ENCODE measurements at regions not wholly inside any gene's neighbourhood (a gene's known extent, or its start where the extent isn't known, plus 50 kb on each side); places are given as distances from the start of the nearest gene placed in this dataset.

DNA sequence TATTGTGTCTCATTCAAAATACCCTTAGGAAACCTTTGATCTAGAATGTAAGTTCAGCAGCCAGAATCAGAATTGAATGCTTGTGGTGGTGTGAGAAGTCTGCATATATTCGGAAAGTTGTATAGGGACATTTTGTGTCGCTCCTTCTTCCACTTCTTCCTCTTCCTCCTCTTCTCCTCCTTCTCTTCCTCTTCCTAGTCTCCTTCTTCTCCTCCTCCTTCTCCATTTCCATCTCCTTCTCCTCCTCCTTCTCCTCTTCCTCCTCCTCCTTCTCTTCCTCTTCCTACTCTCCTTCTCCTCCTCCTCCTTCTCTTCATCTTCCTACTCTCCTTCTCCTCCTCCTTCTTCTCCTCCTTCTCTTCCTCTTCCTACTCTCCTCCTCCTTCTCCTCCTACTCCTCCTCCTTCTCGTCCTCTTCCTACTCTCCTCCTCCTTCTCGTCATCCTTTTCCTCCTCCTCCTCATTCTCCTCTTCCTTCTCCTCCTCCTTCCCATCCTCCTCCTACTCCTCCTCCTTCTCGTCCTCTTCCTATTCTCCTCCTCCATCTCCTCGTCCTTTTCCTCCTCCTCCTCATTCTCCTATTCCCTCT, 749.3 kb upstream of the GOLIM4 start:
- DNase-seq (ENCODE audit: low read depth), result no peak

DNA sequence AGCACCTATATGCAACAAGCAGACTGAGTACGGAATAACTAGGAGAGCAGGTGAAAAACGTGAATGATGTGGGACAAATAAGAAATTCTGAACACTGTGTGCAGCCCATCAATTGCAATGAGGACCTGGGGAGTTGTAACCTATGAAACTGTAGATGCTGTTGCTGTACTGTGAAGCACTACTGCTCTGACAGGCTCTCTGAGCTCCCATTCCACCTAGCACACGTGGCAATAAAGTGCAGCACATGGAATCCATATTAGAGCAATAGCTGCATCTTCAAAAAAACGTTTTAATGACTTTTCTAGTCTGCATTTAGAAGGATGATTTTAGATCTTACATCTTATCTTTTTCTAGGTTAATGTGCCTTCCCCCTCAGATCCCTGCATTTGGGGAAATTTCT, 748.7 kb upstream of the GOLIM4 start:
- no peak for DNase-seq (ENCODE audit: low read depth)

DNA sequence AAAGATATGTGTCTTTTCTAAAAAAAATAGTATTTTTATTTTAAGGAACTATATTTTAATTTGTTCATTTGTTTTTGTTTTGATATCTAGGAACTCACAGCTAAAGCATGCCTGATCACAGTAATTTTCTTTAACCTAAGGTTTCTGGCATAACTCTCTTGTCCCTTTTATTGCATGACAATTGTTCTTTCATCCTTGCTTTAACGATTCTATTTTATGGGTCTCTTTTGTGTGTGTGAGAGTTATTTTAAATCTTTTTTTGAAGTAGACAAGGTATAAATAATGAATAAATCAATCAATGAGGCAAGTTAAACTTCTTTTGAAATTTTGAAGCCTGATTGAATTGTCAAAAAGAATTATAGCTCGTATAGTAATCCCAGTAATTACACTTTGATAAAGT, 747.8 kb upstream of the GOLIM4 start:
- no peak for DNase-seq (ENCODE audit: low read depth)

DNA sequence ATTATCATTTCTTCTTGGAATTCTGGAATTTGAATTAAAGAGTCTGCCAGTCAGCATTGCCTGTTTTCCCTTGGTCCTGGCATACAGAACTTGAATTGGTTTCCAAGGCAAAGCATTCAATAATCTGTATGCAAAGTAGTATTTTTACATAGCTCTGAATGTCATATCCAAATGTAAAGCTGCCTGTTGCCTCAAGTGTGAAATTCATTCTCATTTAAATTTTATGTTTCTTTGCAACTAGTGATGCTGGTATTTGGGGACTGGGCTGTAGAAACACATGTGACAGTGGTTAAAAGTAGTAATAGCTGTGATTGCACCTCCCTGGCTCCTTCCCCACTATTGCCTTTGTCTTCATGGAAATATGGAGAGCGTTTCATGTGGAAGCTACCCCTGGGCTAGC, 743.9 kb upstream of the GOLIM4 start:
- DNase-seq (ENCODE audit: low read depth), result no peak

DNA sequence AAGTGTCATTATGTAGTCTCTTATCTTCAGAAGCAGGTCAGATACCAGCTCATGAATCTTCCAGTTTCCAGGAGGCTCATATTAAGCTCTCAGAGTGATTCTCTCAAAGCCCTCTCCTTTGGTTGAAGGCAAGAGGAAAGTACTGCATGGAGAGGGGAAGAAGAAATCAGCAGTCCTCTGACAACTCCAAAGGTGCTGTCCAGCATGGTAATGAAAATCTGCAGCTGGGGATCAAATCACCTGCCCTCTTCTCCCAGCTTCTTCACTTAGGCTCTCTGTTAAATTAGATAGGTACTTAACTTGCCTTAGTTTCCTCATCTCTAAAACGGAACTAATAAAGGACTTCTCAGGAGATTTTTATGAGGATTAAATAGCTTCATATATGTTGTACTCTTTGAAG, 738.8 kb upstream of the GOLIM4 start:
- DNase-seq (ENCODE audit: low read depth), result no peak

DNA sequence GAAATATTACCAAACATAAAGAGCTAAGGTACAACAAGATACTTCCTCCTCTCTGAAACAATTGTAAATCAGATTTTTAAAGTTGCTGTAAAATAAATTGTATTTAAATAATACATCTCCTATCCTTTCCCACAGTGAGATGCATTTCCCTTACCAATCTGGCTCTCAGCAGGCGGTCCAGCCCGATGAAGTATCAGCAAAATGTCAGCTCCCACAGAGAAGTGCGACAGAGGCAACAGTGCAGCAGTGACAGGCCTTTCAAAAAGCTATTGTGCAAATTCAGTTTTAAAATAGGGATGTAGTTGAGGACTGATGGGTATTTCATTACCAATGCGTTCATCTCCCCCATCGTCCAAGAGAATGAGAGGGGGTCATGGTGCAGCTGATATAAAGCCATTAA, 733.2 kb upstream of the GOLIM4 start:
- no peak for DNase-seq (ENCODE audit: low read depth)

DNA sequence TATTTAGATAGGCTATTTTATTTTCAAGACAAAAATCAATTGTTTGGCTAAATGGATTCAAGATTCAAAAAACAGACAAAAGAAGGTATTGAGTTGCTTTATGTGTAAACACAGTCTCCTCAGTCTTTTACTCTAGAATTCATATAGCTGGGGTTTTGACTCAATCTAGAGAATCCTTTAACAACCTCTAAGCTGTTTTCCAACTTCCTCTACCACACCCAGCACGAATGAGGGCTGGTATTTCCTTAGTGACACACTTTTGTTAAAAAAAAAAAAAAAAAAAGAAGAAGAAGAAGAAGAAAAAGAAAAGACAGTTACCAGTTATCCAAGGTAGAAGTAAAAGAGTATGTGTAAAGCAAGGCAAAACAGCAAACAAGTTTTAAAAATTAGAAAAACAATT, 732.8 kb upstream of the GOLIM4 start:
- DNase-seq (ENCODE audit: low read depth), result no peak

DNA sequence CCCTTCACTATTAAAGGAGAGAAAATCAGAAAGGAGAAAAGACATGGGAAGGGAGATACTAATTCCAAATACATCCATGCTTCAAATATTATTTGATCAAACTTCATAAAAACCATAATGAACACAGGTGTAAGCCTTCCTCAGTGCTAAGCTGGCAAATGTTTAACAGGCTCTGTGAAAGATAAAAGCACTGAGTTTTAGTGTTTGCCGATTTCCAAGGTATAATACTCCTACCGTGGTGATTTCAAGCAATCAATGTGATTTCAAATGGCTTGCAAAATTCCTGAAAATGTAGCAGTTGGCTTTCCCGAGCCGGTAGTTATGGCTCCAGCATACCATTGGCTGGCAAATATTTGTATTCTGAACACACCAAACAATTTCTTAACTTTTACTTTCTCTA, 732.3 kb upstream of the GOLIM4 start:
- DNase-seq (ENCODE audit: low read depth), result no peak

DNA sequence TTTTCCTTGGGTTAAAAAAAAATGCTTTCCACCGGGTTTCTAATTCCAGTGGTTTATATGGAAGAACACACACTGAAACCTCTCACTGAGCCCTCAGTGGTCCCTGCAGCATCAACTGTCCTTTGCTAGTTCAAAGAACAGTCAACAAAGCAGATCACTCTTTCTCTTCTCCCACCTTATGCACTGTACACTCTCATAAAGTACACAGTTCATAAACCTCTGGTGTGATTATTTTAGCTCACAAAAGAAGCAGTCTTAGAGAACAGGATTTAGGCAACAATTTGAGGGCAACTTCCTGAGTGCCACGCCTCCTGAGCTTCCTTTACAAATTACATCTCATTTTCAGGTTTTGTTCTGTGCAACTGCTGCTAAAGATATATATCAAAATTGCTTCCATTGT, 728.4 kb upstream of the GOLIM4 start:
- DNase-seq (ENCODE audit: low read depth), result no peak

DNA sequence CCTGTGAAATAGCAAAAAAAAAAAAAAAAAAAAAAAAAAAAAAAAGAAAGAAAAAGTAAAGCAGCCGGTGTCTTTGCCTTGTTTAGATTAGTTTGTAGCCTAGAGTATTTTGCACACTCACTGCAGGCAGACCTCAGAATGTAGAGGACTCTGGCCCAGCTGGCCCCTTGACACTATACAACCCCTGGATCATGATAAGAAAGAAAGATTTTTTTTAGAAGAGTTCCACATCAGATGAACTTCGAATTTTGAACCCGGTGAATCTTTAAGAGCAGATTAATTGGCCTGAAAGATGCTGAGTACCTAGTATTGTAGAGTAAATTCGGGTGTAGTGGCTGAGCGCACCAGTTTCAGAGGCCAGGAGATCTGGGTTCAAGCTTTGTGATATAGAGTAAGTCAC, 727.7 kb upstream of the GOLIM4 start:
- DNase-seq (ENCODE audit: low read depth), result no peak

DNA sequence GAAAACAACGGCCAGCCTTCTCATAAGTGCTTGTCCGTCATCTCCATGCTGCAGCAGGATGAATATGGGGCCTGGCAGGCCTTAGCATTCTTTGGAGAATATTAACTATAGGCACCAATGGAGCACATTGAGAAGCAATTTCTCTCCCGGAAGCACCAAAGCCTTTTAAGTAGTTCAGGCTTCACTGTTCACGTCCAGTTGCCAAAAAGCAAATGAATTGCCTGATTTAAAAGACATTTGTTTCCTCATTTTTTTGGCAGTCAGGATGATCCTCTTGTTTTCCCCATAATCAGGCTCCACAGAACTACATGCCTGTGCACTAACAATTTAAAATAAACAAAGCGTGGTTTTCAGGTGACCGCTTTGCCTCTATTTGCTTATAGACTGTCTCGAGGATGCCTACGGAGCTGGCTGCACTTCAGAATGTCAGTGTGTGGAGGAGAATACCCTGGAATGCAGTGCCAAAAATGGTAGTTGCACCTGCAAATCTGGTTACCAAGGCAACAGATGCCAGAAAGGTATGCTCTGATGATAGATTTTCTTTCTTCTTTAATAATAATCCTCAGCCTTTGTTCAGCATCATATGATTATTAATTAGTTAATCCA, 725.2 kb upstream of the GOLIM4 start:
- no peak for DNase-seq (ENCODE audit: low read depth)

DNA sequence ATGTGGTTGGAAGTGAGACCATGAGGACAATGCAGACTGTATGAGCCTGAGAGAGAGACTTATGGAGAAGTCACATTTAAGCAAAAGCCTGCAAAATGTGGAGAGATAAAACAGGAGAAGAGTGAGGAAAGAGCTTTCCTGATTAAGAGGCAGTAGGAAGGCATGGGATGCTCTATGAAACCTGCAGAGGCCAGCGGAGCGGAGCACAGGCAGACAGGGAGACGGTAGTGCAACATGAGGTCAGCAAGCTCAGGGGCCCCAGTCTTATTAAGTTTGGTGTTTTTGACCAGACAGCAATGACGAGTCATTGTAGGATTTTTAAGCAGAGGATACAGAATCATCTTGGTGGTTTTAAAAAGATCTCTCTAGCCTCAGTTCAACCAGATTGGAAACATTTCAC, 721.5 kb upstream of the GOLIM4 start:
- no peak for DNase-seq (ENCODE audit: low read depth)

DNA sequence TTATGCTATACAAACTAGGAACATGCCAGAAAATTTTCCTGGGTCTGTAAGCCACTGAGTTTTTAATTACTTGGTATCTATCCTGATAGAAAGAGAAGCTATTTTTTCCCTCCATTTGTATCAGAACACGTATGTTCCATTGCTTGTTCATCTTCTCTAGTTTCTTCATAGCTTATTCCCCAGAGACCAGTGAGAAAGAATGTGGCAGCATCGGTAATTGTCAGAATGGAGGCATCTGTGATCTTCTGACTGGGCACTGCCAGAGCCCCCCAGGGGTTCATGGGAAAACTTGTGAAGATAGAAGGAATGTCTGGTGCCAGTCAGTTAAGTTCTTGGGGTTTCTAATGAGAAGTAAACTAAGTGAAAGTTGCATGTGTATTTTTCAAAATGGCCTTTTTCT, 720.2 kb upstream of the GOLIM4 start:
- DNase-seq (ENCODE audit: low read depth), result peak; percentile 22

DNA sequence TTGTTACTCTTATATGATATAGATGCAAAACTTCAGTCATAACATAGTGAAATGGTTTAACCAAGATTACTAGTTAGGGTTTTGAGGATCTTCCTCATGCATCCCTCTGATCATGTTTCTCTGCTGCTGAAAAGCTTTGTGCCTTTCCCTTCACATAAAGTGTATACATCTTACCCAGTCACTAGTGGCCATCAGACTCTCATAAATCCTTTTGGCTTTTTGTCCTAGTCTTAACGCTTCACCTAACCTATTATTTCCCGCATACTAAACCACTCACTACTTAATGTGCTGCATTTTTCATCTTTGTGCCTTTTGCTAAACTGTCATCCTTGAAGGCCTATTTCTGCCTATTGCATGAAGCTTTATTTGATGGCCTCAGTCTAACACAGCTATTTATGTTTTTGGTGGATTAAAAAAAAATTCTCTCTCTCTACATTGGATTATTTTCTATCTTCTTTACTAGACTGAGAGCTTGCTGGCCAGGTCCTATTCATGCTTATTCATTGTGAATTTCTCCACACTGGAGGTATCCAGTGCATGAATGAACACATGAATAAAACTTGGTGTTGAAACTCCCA, 717.6 kb upstream of the GOLIM4 start:
- DNase-seq (ENCODE audit: low read depth), result no peak

DNA sequence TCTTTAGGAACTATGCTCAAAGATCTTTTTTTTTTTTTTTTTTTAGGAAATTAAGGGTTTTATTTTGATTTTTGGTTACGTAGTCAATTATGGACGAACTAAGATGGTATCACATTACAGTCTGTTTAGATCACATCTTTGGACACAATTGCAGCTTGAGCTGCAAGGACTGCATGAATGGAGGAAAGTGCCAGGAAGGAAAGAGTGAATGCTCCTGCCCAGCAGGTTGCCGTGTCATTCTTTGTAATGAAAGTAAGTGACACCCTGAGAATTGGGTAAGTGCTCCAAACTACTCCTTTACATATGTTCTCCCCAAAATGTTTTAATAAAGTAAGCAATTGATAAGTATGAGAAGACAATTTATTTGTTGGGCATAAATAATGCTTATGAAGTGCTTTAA, 716.5 kb upstream of the GOLIM4 start:
- DNase-seq (ENCODE audit: low read depth), result no peak

DNA sequence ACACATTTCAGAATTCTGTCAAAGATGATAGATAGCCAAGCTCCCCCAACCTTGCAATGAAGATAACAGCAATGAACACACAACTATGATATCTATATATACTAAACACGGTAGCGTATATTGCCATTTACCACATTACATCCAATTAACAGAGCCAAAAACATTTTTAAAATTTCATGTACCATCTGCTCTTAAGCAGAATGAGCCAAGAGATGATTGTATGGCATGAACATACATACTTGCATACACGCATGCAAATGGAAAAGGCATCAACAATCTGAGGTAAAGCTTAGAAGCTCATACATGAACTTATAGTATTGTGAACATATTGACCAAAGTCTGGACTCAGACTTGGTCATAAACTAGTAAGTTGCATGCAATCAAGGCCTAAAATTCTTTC, 712.9 kb upstream of the GOLIM4 start:
- DNase-seq (ENCODE audit: low read depth), result no peak

DNA sequence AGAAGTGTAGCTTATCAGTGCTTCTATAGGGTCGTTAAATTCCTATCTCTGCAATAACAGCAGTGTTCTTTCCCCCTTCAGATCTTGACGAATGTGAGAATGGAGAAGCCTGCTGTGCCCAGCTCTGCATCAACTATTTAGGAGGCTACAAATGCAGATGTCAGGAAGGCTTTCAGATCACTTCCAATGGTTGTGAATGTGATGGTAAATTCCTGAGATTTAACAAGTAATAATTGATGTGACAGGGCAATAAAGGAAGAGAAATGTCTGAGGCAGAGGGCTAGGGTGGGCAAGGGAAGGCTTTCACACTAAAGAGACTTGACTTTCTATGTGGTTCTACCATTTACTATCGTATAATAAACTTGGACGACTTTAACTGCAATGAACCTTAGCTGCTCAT, 711.7 kb upstream of the GOLIM4 start:
- no peak for DNase-seq (ENCODE audit: low read depth)

DNA sequence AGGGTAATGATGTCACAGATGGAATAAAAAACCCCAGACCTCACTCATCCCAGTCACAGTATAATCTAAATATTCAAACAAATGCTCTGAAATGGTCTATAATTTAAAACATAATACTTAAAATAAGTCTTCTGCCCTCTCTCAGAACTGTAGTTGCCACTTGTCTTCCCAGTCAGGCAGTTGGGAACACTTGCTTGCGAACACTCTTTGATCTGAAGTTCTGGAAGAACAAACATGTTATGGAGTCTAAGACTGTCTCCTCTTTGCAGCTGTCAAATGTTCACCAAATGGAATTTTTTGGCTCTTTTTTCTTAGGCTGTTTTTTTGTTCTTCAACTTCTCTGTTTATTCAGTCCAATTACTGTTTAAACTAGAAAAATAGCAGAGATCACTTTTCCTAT, 711.1 kb upstream of the GOLIM4 start:
- no peak for DNase-seq (ENCODE audit: low read depth)

DNA sequence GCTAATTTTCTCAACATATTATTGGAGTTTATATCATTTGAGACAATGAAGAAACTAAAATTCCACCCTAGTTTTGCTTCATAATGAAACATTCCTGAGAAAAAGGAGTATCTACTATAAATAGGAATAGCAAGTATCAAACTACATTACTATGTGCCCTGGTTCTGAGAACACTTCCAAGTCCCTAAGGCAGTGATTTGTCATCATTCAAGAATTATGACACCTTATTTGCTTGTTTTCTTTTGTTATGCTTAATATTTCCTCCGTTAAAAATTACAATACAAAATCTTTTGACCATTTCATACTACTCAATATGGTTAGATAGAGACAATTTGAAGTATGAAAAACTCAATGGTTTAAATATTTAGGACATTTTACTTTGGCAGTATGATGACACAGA, 707.8 kb upstream of the GOLIM4 start:
- DNase-seq (ENCODE audit: low read depth), result peak; percentile 26

DNA sequence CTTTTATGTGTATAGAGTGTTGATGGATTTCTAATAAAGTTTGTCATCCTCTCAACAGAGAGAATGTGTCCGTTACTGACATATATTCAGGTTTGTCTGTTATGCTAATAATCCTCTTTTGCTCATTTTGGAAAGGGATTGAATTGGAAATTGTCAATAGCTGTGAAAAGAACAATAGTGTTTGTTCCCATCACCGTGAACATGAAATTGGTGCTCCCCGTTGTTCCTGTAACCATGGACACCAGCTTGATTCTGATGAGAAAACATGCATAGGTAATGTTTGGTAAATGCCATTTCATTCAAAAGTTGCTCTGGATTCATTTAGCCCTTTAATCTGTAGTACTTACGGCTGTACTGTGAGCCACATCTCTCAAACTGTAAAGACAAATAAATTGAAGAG, 707.0 kb upstream of the GOLIM4 start:
- no peak for DNase-seq (ENCODE audit: low read depth)

DNA sequence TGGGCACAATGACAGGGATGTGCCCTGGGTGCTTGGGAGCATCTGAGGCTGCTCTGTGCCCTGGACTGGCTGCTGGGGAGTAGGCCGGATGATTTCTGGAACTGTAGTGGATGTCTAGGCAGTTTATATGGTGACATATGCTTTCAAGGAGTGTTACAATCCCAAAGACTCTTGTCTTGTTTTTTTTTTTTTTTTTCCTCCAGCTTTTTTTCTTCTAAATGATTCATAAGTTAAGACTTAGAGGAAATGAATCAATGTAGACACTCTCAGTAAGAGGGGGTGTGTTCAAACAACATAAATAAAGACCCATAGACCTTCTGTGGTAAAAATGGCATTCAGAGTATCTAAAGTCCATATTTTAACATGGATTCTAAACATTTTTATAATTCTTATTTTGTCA, 706.1 kb upstream of the GOLIM4 start:
- DNase-seq (ENCODE audit: low read depth), result peak; percentile 51

DNA sequence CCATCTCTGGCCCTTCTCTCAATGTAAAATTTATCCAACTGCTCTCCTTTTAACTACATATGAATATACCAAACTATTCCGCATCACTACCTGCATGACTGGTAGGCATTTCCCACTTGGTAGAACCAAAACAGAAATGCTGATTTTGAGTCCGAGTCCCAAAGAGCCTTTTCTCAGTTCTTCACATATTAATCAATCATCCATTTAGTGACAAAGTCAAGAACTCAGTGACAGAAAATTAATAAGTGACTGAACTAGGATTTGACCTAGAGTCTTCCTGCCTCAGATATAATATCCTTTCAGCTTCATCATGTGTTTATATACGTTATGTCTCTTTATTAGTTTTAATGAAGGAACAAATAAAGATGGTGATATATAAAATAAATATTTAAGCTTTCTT, 700.6 kb upstream of the GOLIM4 start:
- DNase-seq (ENCODE audit: low read depth), result no peak

DNA sequence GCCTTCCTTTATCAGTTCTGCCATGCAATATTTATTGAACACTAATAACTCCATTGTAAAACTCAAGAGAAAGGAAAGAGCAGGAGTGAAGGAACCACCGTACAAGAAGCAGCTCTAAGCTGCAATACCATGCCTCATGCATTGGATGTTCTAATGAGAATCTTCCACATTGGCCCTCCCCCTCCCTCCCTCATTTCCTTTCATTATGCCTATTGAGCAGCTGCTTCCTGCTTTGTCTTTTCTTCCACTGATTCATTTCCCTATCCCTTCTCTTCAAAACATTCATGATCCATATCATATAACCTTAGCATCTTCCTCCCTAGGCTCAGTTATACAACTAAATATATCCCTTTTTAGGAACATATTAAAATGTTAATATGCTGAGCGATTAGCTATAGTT, 698.7 kb upstream of the GOLIM4 start:
- peak; percentile 8 for DNase-seq (ENCODE audit: low read depth)

DNA sequence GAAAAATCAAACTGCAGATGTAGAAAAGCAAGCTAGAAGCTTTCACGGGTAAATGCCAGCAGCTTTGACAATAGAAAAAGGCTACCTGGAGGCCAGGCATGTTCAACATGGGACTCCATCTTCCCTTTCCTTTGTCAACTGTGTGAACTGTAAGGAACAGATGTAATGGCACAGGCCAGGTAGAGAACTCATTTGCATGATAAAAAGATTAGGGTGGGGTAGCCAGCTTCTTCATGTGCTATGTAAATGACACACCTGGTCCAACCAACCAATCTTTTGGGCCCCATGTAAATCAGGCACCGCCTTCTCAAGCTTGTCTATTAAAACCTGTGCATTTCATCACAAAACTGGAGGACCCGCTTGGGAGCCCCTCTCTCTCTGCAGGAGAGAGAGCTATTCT, 686.5 kb upstream of the GOLIM4 start:
- DNase-seq (ENCODE audit: low read depth), result no peak
